Upper lobe of left lung (tissue), 6 donors: ENCODE measurements at regions not wholly inside any gene's neighbourhood (a gene's known extent, or its start where the extent isn't known, plus 50 kb on each side); places are given as distances from the start of the nearest gene placed in this dataset.

Source experiments
- ATAC-seq, 2 donors: fragments of 200-7000 bp; cut with Tn5 transposase; one replicate each; pipeline ENCODE4 v1.9.1; 2022; ENCODE audit warnings: mild to moderate bottlenecking in 2 of 2, moderate library complexity in 2 of 2; ENCODE audit not compliant: low FRiP score in 2 of 2
- DNase-seq, 2 donors: peaks; one replicate each; pipeline ENCODE4 v3.0.0-alpha.2; 2019 to 2020
- H3K27ac ChIP-seq, 4 donors: fragments of 200-600 bp; sonication (generic); one replicate each; pipeline ENCODE4 v1.5.1; 2016 to 2019
- H3K27me3 ChIP-seq, 4 donors: fragments of 200-600 bp; sonication (generic); one replicate each; pipeline ENCODE4 v1.5.1; 2017 to 2019
- H3K36me3 ChIP-seq, 4 donors: fragments of 200-600 bp; sonication (generic); one replicate each; pipeline ENCODE4 v1.5.1; 2016 to 2019
- H3K4me1 ChIP-seq, 4 donors: fragments of 200-600 bp; sonication (generic); one replicate each; pipeline ENCODE4 v1.5.1; 2018 to 2019
- H3K4me3 ChIP-seq, 4 donors: fragments of 200-600 bp; sonication (generic); one replicate each; pipeline ENCODE4 v1.5.1; 2017 to 2019; ENCODE audit warnings: mild to moderate bottlenecking in 2 of 4, moderate library complexity in 1 of 4
- H3K9me3 ChIP-seq, 4 donors: fragments of 200-600 bp; sonication (generic); one replicate each; pipeline ENCODE4 v1.5.1; 2018 to 2019
- CTCF ChIP-seq, 6 experiments: fragments of 450-650 bp in 4 of 6; fragments of 200-600 bp in 2 of 6; sonication (generic) in 2 of 6; IDR thresholded peaks; one replicate each; pipeline ENCODE4 v1.5.1; 2016 to 2019; ENCODE audit warnings: antibody characterized with exemption in 6 of 6
- EP300 ChIP-seq, 4 donors: sonication (generic); formaldehyde crosslinking; IDR thresholded peaks; one replicate each; pipeline ENCODE4 v1.5.1; 2017; ENCODE audit warnings: antibody characterized with exemption in 4 of 4, control low read depth in 2 of 4
- POLR2A ChIP-seq, 4 donors: fragments of 450-650 bp; IDR thresholded peaks; one replicate each; pipeline ENCODE4 v1.5.1; 2016 to 2017; ENCODE audit warnings: antibody characterized with exemption in 4 of 4, mild to moderate bottlenecking in 2 of 4
- POLR2AphosphoS5 ChIP-seq, 2 donors: sonication (generic); formaldehyde crosslinking; IDR thresholded peaks; one replicate each; pipeline ENCODE4 v1.5.1; 2017; ENCODE audit warnings: antibody characterized with exemption in 2 of 2
- WGBS, 2 donors: methylation state at CpG; one replicate each; pipeline ENCODE4 v1.1.5; 2017 to 2018; 5-methylcytosine and 5-hydroxymethylcytosine counted together
- donor health status: DM: no; HTN: no; CAD: no; lungs with moderate emphysema.
- donor health status: DM: no; HTN: yes; CAD: no; lungs with severe emphysema.

- Histone ChIP-seq H3K27ac (no peak overlapping the region), H3K4me3 (no peak overlapping the region), H3K4me1 (no peaks in the 10 kb centered on the region), H3K9me3 (no peaks in the 10 kb centered on the region), H3K27me3 (no peaks in the 10 kb centered on the region), H3K36me3 (no peaks in the 10 kb centered on the region)
- ATAC-seq (no peak), DNase-seq (no peak)
- TF ChIP-seq POLR2AphosphoS5 (IDR thresholded peaks at IDR 0.05) = no peak
- TF ChIP-seq EP300 (IDR thresholded peaks at IDR 0.05) = no peak
- no peak for TF ChIP-seq POLR2A (IDR thresholded peaks at IDR 0.05)
- TF ChIP-seq CTCF (IDR thresholded peaks at IDR 0.05) = no peak
- WGBS, 2 donors = 51 to 62% methylated on average over 3 of the region's 3 CpGs
These were observed 985.0 kb downstream of the BCL11A start for GRCh38 chr2:59568461-59568860.

GRCh38 chr2:59567151-59567550 is 986.3 kb downstream of the BCL11A start:
- Histone ChIP-seq H3K4me1 (no peaks in the 10 kb centered on the region), H3K36me3 (no peaks in the 10 kb centered on the region), H3K27ac (no peak overlapping the region), H3K9me3 (no peaks in the 10 kb centered on the region), H3K4me3 (no peak overlapping the region), H3K27me3 (no peaks in the 10 kb centered on the region)
- TF ChIP-seq POLR2A (IDR thresholded peaks at IDR 0.05) (no peak), POLR2AphosphoS5 (IDR thresholded peaks at IDR 0.05) (no peak), CTCF (IDR thresholded peaks at IDR 0.05) (no peak)
- DNase-seq (peak in 1 of 2 donors; percentile 31), ATAC-seq (no peak)
- WGBS, 2 donors = 53 to 61% methylated on average over 6 of the region's 6 CpGs

- Histone ChIP-seq H3K4me1 (no peaks in the 10 kb centered on the region), H3K4me3 (no peak overlapping the region), H3K27me3 (no peaks in the 10 kb centered on the region), H3K27ac (no peak overlapping the region), H3K9me3 (no peaks in the 10 kb centered on the region), H3K36me3 (no peaks in the 10 kb centered on the region)
- TF ChIP-seq CTCF (IDR thresholded peaks at IDR 0.05) (no peak), POLR2AphosphoS5 (IDR thresholded peaks at IDR 0.05) (no peak)
- WGBS, 2 donors = 67 to 70% methylated on average over 2 of the region's 2 CpGs
- ATAC-seq = no peak
- DNase-seq = no peak
These were observed 986.7 kb downstream of the BCL11A start for GRCh38 chr2:59566739-59567138.

- Histone ChIP-seq H3K27me3 (no peaks in the 10 kb centered on the region), H3K4me1 (no peaks in the 10 kb centered on the region), H3K36me3 (no peaks in the 10 kb centered on the region), H3K27ac (no peak overlapping the region), H3K4me3 (no peak overlapping the region), H3K9me3 (no peaks in the 10 kb centered on the region)
- TF ChIP-seq EP300 (IDR thresholded peaks at IDR 0.05) (no peak), POLR2AphosphoS5 (IDR thresholded peaks at IDR 0.05) (no peak), CTCF (IDR thresholded peaks at IDR 0.05) (no peak), POLR2A (IDR thresholded peaks at IDR 0.05) (no peak)
- 53 to 61% methylated on average over 2 of the region's 2 CpGs for WGBS, 2 donors
- DNase-seq = no peak
- ATAC-seq = no peak
These were observed 992.2 kb downstream of the BCL11A start for GRCh38 chr2:59561281-59561680.

- Histone ChIP-seq H3K27me3 (no peaks in the 10 kb centered on the region), H3K27ac (no peak overlapping the region), H3K4me1 (no peaks in the 10 kb centered on the region), H3K4me3 (no peak overlapping the region), H3K9me3 (no peaks in the 10 kb centered on the region), H3K36me3 (no peaks in the 10 kb centered on the region)
- TF ChIP-seq POLR2A (IDR thresholded peaks at IDR 0.05) (no peak), POLR2AphosphoS5 (IDR thresholded peaks at IDR 0.05) (no peak), EP300 (IDR thresholded peaks at IDR 0.05) (no peak), CTCF (IDR thresholded peaks at IDR 0.05) (no peak)
- no peak for DNase-seq
- no peak for ATAC-seq
- WGBS, 2 donors = 77% methylated on average over 3 of the region's 3 CpGs
These were observed 992.7 kb downstream of the BCL11A start for GRCh38 chr2:59560769-59561168.
